ENCODE measurements at regions not wholly inside any gene's neighbourhood (a gene's known extent, or its start where the extent isn't known, plus 50 kb on each side); places are given as distances from the start of the nearest gene placed in this dataset.

DNA sequence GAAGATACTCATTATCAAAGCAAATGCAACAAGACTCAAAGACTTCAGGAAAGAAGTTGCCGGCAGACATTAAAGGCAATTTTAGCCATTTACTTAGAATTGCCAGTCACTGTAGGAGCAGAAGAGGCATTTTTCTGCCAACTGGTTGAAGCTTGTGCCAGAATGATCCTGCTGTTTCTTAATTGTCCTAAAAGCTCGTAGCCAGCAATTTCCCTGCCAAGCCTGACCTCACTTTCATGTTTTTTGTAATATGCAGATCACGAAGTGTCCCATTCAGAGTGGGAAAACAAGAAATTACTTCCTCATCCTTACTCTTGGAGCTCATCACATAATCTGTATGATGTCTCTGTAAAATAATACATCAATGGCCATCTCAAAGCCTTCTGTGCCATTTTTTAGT is 130.9 kb upstream of the ANKRD1 start:
- H3K4me3 Mint-ChIP-seq, result no peak overlapping the region
- ATAC-seq (replicated peaks) (no peak), DNase-seq (no peak)
- no peaks in the 10 kb centered on the region for H3K36me3 Mint-ChIP-seq (ENCODE audit: insufficient read depth)
- H3K27ac Mint-ChIP-seq, result no peak overlapping the region
- peaks cover under 1 to 27% of the 10 kb centered on the region in 2 donors for H3K27me3 Mint-ChIP-seq
- H3K9me3 Mint-ChIP-seq, result no peaks in the 10 kb centered on the region
- no peaks in the 10 kb centered on the region for H3K4me1 Mint-ChIP-seq (ENCODE audit: low read depth in 2 of 2)

DNA sequence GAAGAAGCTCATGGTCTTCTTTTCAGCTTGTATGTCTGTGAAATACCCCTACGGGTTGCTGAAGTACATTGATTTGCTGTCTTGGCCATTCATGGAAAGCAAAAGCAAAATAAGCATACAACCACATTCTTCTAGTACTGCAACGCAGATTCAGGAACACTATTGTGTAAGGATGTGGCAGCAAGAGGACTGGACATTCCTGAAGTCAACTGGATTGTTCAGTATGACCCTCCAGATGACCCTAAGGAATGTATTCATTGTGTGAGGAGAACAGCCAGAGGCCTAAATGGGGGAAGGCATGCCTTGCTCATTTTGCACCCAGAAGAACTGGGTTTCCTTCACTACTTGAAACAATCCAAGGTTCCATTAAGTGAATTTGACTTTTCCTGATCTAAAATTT is 133.4 kb upstream of the ANKRD1 start:
- Mint-ChIP-seq H3K4me1 (ENCODE audit: low read depth in 2 of 2) (no peaks in the 10 kb centered on the region), H3K27me3 (peaks cover 0 to 29% of the 10 kb centered on the region in 2 donors), H3K9me3 (no peaks in the 10 kb centered on the region), H3K4me3 (no peak overlapping the region), H3K36me3 (ENCODE audit: insufficient read depth) (no peaks in the 10 kb centered on the region), H3K27ac (no peak overlapping the region)
- ATAC-seq (replicated peaks) (no peak), DNase-seq (no peak)

DNA sequence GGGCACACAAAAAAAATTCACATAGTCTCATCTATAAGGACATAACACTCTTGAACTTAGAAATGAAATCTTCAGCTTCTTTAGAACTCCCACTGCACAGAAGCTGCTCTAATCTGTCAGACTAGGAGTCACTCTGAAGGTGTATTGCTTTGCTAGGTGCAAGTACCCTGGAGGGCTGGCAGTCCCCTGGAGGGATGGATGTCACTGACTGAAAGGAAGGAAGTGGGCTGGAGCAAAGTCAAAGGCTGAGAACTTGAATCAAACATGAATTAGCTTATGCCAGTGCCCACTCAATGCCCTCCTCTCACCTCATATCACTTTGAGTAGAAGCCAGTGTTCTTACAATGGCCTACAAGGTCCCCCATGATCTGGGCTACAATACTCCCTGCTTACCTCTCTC is 140.3 kb upstream of the ANKRD1 start:
- Mint-ChIP-seq H3K27ac (no peak overlapping the region), H3K27me3 (peaks cover 0 to 10% of the 10 kb centered on the region in 2 donors), H3K4me3 (no peak overlapping the region), H3K4me1 (ENCODE audit: low read depth in 2 of 2) (peaks cover 0 to 2% of the 10 kb centered on the region in 2 donors), H3K36me3 (ENCODE audit: insufficient read depth) (no peaks in the 10 kb centered on the region), H3K9me3 (no peaks in the 10 kb centered on the region)
- ATAC-seq (replicated peaks) (no peak), DNase-seq (no peak)

DNA sequence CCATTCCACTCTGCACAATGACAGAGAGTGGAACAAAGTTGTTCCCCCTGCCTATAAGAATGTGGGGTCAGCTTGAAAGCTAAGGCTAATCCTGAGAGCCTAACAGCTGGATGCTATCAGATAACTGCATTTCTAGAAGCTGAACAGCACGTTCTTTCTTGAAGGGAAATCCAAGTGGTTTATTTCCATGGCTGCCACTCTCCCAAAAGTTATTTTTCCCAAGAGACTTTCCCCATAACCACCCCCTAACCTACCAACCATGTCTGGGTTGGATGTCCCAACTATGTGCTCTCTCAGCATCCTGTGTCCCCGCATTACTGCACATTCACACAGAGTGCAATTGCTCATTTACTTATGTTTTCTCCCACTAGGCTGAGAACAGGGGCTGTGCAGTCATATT is 140.7 kb upstream of the ANKRD1 start:
- no peak overlapping the region for H3K4me3 Mint-ChIP-seq
- DNase-seq (no peak), ATAC-seq (replicated peaks) (no peak)
- H3K27me3 Mint-ChIP-seq, result peaks cover 0 to 13% of the 10 kb centered on the region in 2 donors
- H3K27ac Mint-ChIP-seq, result no peak overlapping the region
- peaks cover 0 to 2% of the 10 kb centered on the region in 2 donors for H3K4me1 Mint-ChIP-seq (ENCODE audit: low read depth in 2 of 2)
- no peaks in the 10 kb centered on the region for H3K36me3 Mint-ChIP-seq (ENCODE audit: insufficient read depth)
- H3K9me3 Mint-ChIP-seq, result no peaks in the 10 kb centered on the region

DNA sequence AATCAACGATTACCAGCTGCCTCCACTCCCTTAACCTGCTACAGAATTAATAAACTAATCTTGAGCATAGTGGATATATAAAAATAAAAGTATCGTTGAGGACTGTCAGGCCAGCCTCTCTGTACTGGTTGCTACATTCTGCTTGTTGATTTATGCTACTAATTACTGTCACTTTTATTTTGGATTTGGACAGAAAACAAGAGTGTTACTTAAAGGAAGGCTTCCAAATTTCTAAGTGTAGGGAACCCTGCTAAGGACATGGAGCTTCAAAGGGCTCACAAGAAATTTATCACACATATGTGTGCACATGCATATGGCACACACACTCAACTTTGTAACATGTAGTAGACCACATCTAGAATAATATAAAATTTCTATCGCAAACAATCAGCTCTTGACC is 141.2 kb upstream of the ANKRD1 start:
- Mint-ChIP-seq H3K4me3 (no peak overlapping the region), H3K27ac (no peak overlapping the region), H3K4me1 (ENCODE audit: low read depth in 2 of 2) (peaks cover 0 to 2% of the 10 kb centered on the region in 2 donors), H3K36me3 (ENCODE audit: insufficient read depth) (no peaks in the 10 kb centered on the region), H3K9me3 (no peaks in the 10 kb centered on the region), H3K27me3 (peaks cover 0 to 15% of the 10 kb centered on the region in 2 donors)
- no peak for ATAC-seq (replicated peaks)
- no peak for DNase-seq

DNA sequence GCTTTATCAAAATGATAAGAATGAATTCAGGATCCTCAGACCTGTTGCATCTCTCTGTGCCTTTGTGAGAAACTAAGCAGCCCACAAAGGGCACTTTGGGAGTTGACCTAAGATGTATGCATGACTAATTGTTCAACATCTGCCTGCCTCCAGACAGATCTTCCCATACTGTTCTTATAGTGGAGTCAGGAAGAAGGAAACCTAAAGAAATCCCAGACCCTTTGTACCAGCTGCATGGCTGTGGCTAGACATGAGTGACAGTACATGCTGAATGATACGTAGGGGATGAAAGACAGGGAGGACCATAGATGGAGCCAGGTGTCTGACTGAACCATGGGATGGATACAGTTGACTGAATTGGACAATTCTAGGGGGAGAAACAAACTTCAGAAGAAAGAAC is 148.7 kb upstream of the PCGF5 start:
- no peaks in the 10 kb centered on the region for H3K4me1 Mint-ChIP-seq (ENCODE audit: low read depth in 2 of 2)
- no peak overlapping the region for H3K4me3 Mint-ChIP-seq
- DNase-seq (no peak), ATAC-seq (replicated peaks) (no peak)
- no peaks in the 10 kb centered on the region for H3K36me3 Mint-ChIP-seq (ENCODE audit: insufficient read depth)
- H3K27me3 Mint-ChIP-seq, result peaks cover 15 to 24% of the 10 kb centered on the region in 2 donors
- no peak overlapping the region for H3K27ac Mint-ChIP-seq
- H3K9me3 Mint-ChIP-seq, result no peaks in the 10 kb centered on the region

DNA sequence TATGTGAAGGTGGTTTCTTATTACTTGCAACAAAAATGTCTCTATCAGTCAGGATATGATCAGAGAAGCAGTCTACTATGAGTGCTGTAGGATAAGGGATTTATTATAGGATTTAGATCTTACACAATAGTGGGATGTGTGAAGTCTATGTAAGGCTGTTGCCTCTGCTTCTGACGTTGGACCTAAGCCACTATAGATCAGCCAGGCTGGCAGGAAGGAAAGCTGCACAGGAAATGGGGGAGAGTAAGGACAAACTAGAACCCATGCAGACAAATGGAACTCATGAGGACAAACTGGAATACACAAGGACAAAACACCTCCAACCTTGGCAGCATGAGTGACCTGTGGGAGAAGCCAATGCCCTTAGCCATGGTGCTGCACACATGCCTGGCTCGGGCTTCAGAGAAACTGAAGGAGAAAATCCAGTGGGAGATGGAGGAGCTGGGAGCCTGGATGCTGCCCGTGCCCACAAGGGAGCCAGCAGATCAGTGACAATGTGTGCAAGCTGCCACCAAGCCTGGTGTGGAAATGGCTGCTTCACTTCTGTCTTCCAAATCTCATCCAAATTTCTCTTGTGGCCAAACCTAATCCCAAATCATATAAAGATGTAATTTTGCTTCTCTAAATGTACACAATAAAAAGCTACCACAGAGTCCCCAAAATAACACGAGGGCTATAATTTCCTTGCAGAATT is 147.0 kb upstream of the PCGF5 start:
- ATAC-seq (replicated peaks) (no peak), DNase-seq (no peak)
- no peak overlapping the region for H3K4me3 Mint-ChIP-seq
- H3K9me3 Mint-ChIP-seq, result no peaks in the 10 kb centered on the region
- no peaks in the 10 kb centered on the region for H3K36me3 Mint-ChIP-seq (ENCODE audit: insufficient read depth)
- peaks cover 28 to 32% of the 10 kb centered on the region in 2 donors for H3K27me3 Mint-ChIP-seq
- no peaks in the 10 kb centered on the region for H3K4me1 Mint-ChIP-seq (ENCODE audit: low read depth in 2 of 2)
- no peak overlapping the region for H3K27ac Mint-ChIP-seq

DNA sequence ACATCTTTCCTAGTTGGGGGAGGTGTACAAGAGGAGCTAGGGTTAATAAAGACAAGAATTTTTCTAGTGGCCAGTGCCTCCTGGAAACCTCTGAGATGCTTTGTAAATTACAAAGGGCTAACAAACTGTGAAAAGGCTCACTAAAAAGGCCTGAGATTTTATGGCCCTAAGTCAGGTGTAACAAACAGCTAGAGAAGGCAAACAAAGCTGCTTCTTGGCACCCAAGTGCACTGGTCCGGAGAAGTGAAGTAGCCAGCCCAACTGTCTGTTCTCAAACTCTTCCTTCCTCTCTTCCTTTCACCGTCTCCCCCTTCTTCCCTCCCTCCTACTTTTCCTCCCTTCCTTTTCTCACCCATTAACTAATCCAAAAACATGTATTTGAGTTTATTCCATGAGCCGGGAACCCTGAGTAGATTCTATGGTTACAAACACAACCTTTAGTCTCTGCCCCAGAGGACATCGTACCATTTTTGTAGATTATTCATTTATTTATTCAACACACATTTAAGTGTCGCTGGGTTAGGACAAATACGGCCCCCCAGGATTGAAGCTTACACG is 143.4 kb upstream of the PCGF5 start:
- H3K4me3 Mint-ChIP-seq, result no peak overlapping the region
- no peaks in the 10 kb centered on the region for H3K36me3 Mint-ChIP-seq (ENCODE audit: insufficient read depth)
- H3K4me1 Mint-ChIP-seq (ENCODE audit: low read depth in 2 of 2), result no peaks in the 10 kb centered on the region
- no peaks in the 10 kb centered on the region for H3K9me3 Mint-ChIP-seq
- H3K27ac Mint-ChIP-seq, result no peak overlapping the region
- DNase-seq, result no peak
- ATAC-seq (replicated peaks), result no peak
- peaks cover 25 to 44% of the 10 kb centered on the region in 2 donors for H3K27me3 Mint-ChIP-seq

DNA sequence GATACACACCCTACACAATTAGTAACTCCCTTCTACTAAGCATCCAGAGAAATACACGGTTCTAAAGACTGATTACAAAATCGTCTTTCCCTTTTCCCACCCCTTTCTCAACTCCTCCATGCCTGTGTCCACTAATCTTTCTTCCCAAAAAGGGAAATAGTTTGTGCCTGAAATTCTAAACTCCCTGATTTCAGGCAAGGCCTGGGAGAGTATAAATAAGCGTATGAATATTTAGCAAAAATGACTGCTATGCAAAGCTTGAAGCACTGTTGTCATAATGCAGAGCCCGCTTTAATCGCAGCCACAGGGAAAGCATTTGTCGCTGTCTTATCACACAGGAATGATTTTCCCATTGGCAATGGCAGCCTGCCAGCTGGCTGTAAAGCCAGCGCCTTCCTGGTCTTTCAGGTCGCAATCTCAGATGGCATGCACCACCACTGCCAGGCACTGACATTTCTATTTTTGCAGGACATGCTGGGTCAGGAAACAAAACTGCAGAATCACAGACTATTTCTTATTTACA is 142.9 kb upstream of the PCGF5 start:
- Mint-ChIP-seq H3K4me1 (ENCODE audit: low read depth in 2 of 2) (no peaks in the 10 kb centered on the region), H3K27ac (no peak overlapping the region), H3K36me3 (ENCODE audit: insufficient read depth) (no peaks in the 10 kb centered on the region), H3K27me3 (peaks cover 20 to 39% of the 10 kb centered on the region in 2 donors), H3K9me3 (no peaks in the 10 kb centered on the region), H3K4me3 (no peak overlapping the region)
- DNase-seq (no peak), ATAC-seq (replicated peaks) (no peak)

DNA sequence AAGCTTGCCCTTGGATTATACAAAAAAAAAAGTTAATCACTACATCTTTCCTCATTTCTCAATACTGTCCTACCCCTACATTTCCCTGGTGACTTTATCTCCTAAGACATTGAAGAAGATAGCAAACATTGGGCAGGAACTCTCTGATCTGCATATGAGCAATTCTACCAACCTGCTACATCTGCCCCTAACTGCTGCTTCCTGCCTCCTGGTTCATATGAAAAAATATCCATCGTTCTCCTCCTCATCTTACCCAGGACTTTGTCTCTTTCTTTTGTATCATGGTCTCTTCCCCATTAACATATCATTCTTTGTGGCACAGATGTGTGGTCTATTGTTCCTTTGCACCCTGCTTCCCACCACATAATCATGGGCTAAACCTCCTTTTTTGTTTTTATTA is 139.7 kb upstream of the PCGF5 start:
- Mint-ChIP-seq H3K4me3 (no peak overlapping the region), H3K4me1 (ENCODE audit: low read depth in 2 of 2) (no peaks in the 10 kb centered on the region), H3K27ac (no peak overlapping the region), H3K9me3 (no peaks in the 10 kb centered on the region), H3K27me3 (peaks cover 18 to 31% of the 10 kb centered on the region in 2 donors), H3K36me3 (ENCODE audit: insufficient read depth) (no peaks in the 10 kb centered on the region)
- DNase-seq, result no peak
- ATAC-seq (replicated peaks), result no peak

DNA sequence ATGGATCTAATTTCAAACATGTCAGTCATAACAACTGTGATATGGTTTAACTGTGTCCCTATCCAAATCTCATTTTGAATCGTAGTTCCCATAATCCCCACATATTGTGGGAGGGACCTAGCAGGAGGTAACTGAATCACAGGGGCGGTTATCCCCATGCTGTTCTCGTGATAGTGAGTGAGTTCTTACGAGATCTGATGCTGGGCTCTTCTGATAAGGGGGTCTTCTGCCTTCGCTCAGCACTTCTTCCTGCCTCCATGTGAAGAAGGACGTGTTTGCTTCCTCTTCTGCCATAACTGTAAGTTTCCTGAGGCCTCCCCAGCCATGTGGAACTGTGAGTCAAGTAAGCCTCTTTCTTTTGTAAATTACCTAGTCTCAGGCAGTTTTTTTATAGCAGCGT is 138.0 kb upstream of the PCGF5 start:
- peaks cover 10 to 24% of the 10 kb centered on the region in 2 donors for H3K27me3 Mint-ChIP-seq
- no peak overlapping the region for H3K27ac Mint-ChIP-seq
- no peak overlapping the region for H3K4me3 Mint-ChIP-seq
- no peak for DNase-seq
- H3K4me1 Mint-ChIP-seq (ENCODE audit: low read depth in 2 of 2), result no peaks in the 10 kb centered on the region
- H3K36me3 Mint-ChIP-seq (ENCODE audit: insufficient read depth), result no peaks in the 10 kb centered on the region
- no peaks in the 10 kb centered on the region for H3K9me3 Mint-ChIP-seq
- no peak for ATAC-seq (replicated peaks)

DNA sequence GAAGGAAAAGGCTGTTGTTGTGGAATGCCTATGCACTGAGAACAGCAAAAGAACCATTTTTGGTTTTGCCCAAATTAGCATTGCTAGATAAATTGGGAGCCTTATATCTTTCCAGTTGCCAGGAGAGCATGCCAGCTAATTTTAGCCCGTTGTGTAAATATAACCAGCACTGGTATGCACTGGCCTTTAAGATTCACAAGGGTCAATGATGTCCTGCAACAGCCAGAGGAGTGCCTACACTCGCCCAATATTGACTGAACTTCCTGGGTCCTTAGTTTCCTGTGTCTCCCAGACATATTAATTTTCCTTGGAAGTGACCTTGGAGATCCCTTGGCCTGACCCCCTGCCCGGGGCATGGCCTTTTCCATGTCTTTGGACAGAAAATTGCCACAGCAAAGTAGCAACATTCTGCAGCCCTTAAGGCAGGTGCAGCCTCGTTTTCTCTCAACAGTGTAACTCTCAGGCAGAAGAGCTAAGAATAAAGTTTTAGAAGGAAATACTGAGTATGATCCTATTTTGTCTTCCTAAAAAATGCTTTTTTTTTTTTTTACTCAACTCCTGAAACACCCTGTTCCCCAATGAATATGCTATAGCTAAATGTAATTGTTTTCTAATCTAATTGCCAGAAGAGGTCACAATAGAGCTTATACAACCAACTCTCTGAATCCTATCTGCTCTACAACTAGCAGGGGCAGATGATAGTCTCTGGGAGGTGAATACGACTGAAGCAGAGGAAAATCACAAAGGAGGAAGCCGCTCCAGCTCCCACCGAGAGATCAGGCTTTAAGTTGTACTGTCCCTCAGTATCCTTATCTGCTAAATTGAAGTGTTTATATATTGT is 131.9 kb upstream of the PCGF5 start:
- ATAC-seq (replicated peaks) (no peak), DNase-seq (no peak)
- Mint-ChIP-seq H3K4me1 (ENCODE audit: low read depth in 2 of 2) (no peaks in the 10 kb centered on the region), H3K27me3 (peaks cover 0 to 8% of the 10 kb centered on the region in 2 donors), H3K36me3 (ENCODE audit: insufficient read depth) (no peaks in the 10 kb centered on the region), H3K4me3 (no peak overlapping the region), H3K27ac (no peak overlapping the region), H3K9me3 (no peaks in the 10 kb centered on the region)

DNA sequence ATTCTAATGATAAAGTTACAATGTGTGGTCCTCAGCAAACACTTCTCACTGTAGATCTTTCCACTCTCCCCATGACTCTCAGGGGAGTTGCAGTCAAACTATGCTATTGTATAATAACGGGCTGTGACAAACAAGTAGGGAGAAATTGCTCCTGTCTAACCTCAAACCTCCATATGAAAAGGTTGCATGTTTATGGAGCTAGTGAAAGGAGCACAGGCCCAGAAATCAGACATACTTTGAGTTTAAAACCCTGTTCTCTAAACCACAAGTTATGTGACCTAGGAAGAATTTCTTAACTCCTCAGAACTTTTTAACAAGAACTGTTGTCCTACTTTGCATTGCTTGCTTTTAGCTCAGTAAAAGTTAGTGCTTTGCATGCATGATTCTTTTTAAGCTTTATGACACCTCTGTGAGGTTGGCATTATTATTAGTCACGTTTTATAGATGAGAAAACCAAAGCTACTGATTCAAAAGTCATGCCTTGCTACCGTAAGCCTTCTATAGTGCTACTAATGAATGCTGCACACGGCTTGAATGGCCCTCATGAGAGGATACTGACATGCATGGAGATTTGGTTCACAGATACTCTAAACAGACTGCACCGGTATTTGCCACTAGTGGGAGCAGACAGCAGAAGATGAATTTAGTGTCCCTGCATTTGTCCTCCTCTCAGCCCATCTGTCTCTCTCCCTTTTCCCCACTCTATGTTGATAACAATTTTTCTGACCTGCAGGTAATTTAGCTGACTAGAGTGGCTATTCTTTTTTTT is 129.5 kb upstream of the PCGF5 start:
- Mint-ChIP-seq H3K36me3 (ENCODE audit: insufficient read depth) (no peaks in the 10 kb centered on the region), H3K27ac (no peak overlapping the region), H3K4me3 (no peak overlapping the region), H3K9me3 (peaks cover 3 to 7% of the 10 kb centered on the region in 2 donors), H3K4me1 (ENCODE audit: low read depth in 2 of 2) (no peaks in the 10 kb centered on the region), H3K27me3 (peaks cover 8 to 9% of the 10 kb centered on the region in 2 donors)
- ATAC-seq (replicated peaks) (peak; percentile 33), DNase-seq (no peak)
